Activated CD8-positive, alpha-beta T cell treated with anti-CD3 and anti-CD28 coated beads for 36 hours (primary cell): ENCODE measurements at regions not wholly inside any gene's neighbourhood (a gene's known extent, or its start where the extent isn't known, plus 50 kb on each side); places are given as distances from the start of the nearest gene placed in this dataset.
A peak's percentile ranks its signal among the peaks of the same experiment; 100 is the strongest.

Source experiments
- ATAC-seq: fragments of 200-7000 bp; cut with Tn5 transposase; one replicate; pipeline ENCODE4 v1.10.0; 2021; ENCODE audit warnings: mild to moderate bottlenecking, moderate library complexity
- CTCF ChIA-PET: fragments of 350-600 bp; sonication (Branson Sonifier 250); formaldehyde crosslinking; loops from one replicate; lab custom pipeline; 2021; ENCODE audit warnings: antibody characterized with exemption; lab: Charles Lee
- POLR2A ChIA-PET: fragments of 350-600 bp; sonication (Branson Sonifier 250); formaldehyde crosslinking; loops from one replicate; lab custom pipeline; 2021; ENCODE audit warnings: antibody characterized with exemption; lab: Charles Lee
- DNase-seq: peaks from one replicate; pipeline ENCODE4 v3.0.0-alpha.2; 2020
- H3K27ac Mint-ChIP-seq: one replicate; pipeline ENCODE4 v1.8.0; 2021; ENCODE audit warnings: mild to moderate bottlenecking, mixed read lengths
- H3K27me3 Mint-ChIP-seq: one replicate; pipeline ENCODE4 v1.8.0; 2021; ENCODE audit warnings: mixed read lengths
- H3K36me3 Mint-ChIP-seq: one replicate; pipeline ENCODE4 v1.8.0; 2021; ENCODE audit warnings: low read depth, mixed read lengths
- H3K4me1 Mint-ChIP-seq: one replicate; pipeline ENCODE4 v1.8.0; 2021; ENCODE audit warnings: low read depth, mixed read lengths
- H3K4me3 Mint-ChIP-seq: one replicate; pipeline ENCODE4 v1.8.0; 2021; ENCODE audit warnings: mild to moderate bottlenecking, moderate library complexity, mixed read lengths
- H3K9me3 Mint-ChIP-seq: one replicate; pipeline ENCODE4 v1.8.0; 2021; ENCODE audit warnings: mixed read lengths
- intact Hi-C: fragments of 100-400 bp; cut with micrococcal nuclease; formaldehyde crosslinking; loops from one replicate; pipeline ENCODE4 v1.10.0; 2022
- TF ChIP-seq, protein P1 (sequence below): fragments of 200-600 bp; IDR thresholded peaks from one replicate; pipeline ENCODE4 v1.8.0; 2022; ENCODE audit warnings: antibody characterized with exemption, mild to moderate bottlenecking

DNA sequence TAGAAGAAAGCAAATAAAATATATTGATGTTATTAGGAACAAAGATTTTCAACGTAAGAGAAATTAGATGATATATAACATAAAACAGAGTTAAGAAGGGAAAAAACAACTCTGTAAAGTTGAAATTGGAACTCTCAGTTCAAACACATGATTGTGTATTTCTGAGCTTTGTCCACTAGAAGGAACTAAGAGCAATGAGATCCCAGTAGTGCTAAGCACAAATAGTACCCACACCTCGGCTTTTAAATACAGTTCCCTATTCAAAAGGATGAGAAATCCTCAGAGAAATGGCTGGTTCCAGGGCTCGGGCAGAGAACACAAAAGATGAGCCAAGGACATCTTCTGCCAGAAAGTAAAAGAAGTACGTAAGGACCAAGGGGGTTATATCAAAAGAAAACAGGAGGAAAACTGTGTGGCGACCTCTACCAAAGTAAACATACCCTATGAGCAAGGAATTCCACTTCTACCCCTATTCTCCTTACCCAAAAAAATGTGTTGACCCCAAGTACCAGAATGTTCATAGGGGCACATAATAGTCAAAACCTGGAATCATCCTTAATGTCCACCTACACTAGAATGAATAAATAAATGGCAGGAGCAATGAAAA, 96.6 kb downstream of the SPTSSA start:
- POLR2A ChIA-PET, result interaction anchor here (1.2 kb wide), 1 partner anchor 11 kb away, joined by 3 read pairs; no protein-coding TSS in a partner anchor
- TF ChIP-seq, protein P1, sequence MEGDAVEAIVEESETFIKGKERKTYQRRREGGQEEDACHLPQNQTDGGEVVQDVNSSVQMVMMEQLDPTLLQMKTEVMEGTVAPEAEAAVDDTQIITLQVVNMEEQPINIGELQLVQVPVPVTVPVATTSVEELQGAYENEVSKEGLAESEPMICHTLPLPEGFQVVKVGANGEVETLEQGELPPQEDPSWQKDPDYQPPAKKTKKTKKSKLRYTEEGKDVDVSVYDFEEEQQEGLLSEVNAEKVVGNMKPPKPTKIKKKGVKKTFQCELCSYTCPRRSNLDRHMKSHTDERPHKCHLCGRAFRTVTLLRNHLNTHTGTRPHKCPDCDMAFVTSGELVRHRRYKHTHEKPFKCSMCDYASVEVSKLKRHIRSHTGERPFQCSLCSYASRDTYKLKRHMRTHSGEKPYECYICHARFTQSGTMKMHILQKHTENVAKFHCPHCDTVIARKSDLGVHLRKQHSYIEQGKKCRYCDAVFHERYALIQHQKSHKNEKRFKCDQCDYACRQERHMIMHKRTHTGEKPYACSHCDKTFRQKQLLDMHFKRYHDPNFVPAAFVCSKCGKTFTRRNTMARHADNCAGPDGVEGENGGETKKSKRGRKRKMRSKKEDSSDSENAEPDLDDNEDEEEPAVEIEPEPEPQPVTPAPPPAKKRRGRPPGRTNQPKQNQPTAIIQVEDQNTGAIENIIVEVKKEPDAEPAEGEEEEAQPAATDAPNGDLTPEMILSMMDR, result no peak
- Mint-ChIP-seq H3K4me3 (no peak overlapping the region), H3K36me3 (no peaks in the 10 kb centered on the region), H3K4me1 (no peaks in the 10 kb centered on the region), H3K27me3 (peaks cover 11% of the 10 kb centered on the region), H3K27ac (no peak overlapping the region), H3K9me3 (no peaks in the 10 kb centered on the region)
- CTCF ChIA-PET, result interaction anchor here (0.7 kb wide), 1 partner anchor 42 kb away, joined by 3 read pairs; no protein-coding TSS in a partner anchor
- intact Hi-C loops, result no loop called here
- DNase-seq (no peak), ATAC-seq (no peak)

DNA sequence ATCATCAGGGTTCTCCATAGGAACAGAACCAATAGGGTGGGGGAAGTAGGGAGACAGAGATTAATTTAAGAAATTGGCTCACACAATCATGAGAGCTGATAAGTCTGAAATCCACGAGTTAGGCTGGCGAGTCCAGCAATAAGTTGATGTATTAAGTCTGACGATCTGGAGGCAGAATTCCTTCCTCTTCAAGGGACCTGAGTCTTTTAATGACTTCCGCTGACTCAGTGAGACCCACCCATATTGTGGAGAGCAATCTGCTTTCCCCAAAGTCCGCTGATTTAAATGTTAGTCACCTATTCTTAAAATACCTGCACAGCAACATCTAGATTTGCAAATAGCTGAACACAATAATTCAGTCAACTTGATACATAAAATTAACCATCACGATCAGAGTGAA, 97.8 kb downstream of the SPTSSA start:
- CTCF ChIA-PET, result interaction anchor here (1.2 kb wide), 1 partner anchor 33 kb away, joined by 6 read pairs; no protein-coding TSS in a partner anchor
- intact Hi-C loops, result no loop called here
- no peak overlapping the region for H3K27ac Mint-ChIP-seq

DNA sequence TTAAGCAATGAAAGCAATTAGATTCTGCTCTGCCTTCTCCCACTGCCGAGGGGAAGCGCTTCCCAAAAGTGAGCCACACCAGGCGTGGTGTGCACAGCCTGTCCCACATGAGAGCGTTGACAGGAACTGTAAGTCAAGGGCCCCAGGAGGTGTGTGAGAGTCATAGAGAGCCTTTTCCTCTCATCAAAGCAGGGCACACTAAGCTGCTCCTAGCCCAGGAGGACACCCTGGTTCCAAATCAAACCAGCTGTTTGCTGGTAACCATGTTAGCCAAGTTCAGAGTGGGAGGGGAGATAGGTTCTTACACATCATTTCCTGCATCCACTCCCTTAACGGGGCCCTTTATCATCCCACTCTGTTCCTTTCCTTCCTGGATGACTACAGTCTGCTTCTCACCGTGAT, 98.3 kb downstream of the SPTSSA start:
- ChIA-PET CTCF (interaction anchor here (1.2 kb wide), 1 partner anchor 32 kb away, joined by 6 read pairs; no protein-coding TSS in a partner anchor), POLR2A (no interaction called here)
- Mint-ChIP-seq H3K4me1 (peaks cover 3% of the 10 kb centered on the region), H3K36me3 (no peaks in the 10 kb centered on the region), H3K4me3 (no peak overlapping the region), H3K27me3 (peaks cover 9% of the 10 kb centered on the region), H3K9me3 (no peaks in the 10 kb centered on the region), H3K27ac (no peak overlapping the region)
- TF ChIP-seq, protein P1, result no peak
- no peak for DNase-seq
- intact Hi-C loops, result no loop called here
- ATAC-seq, result peak; percentile 34

More for the DNA sequence above, 97.8 kb downstream of the SPTSSA start:
- Mint-ChIP-seq H3K4me3 (no peak overlapping the region), H3K9me3 (no peaks in the 10 kb centered on the region), H3K4me1 (peaks cover 3% of the 10 kb centered on the region), H3K36me3 (no peaks in the 10 kb centered on the region), H3K27me3 (peaks cover 9% of the 10 kb centered on the region)
- TF ChIP-seq, protein P1, result no peak
- no peak for DNase-seq
- POLR2A ChIA-PET, result no interaction called here
- no peak for ATAC-seq

DNA sequence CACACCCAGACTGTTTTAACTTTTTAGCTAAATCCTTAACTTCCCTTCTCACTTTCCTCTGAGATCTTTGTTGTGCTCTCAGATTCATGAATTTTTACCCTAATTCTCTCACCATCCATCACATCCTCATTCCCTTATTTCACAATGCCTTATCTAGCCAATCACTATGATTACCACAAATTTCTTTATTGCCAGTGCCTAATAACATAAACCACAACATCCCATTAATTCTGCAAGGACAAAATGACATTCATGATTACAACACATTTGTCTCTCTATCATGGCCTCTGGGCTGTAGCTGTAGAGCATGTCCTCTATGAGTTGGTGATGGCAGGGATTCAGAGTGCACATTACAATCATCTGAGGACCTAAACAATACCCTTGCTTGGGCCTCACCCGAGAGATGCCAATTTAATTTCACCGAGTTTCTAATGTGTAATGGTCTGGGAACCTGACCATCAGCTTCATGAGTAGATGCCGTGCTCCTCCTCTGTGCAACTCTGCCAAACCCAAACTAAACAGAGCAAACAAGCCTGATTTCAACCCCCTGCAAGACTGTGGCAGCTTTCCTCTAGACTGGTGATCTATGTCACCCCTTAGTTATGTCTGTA, 99.3 kb downstream of the SPTSSA start:
- H3K36me3 Mint-ChIP-seq, result no peaks in the 10 kb centered on the region
- H3K27me3 Mint-ChIP-seq, result peaks cover 7% of the 10 kb centered on the region
- no peak for DNase-seq
- intact Hi-C loops, result no loop called here
- H3K27ac Mint-ChIP-seq, result no peak overlapping the region
- H3K4me3 Mint-ChIP-seq, result no peak overlapping the region
- H3K4me1 Mint-ChIP-seq, result peaks cover 3% of the 10 kb centered on the region
- POLR2A ChIA-PET, result no interaction called here
- TF ChIP-seq, protein P1, result no peak
- CTCF ChIA-PET, result interaction anchor here (1.2 kb wide), 1 partner anchor 40 kb away, joined by 3 read pairs; no protein-coding TSS in a partner anchor
- no peaks in the 10 kb centered on the region for H3K9me3 Mint-ChIP-seq
- no peak for ATAC-seq

DNA sequence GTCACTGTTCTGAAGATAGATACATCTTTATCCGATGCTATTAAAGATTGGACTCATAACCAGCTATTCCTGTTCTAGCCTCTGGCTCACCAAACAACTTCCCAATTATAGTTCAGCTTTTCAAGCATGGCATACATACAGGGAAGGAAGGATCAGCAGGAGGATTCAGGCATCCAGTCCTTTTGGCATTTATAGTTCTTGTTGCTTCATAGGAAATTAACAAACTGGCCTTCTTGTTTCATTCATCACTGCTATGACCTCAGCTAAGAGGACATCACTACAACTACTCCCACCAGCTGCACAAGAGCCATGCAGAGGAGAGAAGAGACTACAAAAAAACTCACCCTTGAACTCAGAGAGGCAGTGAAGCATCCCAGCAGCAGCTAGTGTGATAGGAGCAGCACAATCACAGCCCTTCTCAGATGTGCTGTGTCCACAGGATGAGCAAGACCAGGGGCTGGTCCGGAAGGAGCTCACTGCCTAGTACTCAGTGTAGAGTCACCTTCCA, 100.5 kb downstream of the SPTSSA start:
- Mint-ChIP-seq H3K27ac (no peak overlapping the region), H3K36me3 (no peaks in the 10 kb centered on the region), H3K4me1 (peaks cover 3% of the 10 kb centered on the region), H3K27me3 (peaks cover 7% of the 10 kb centered on the region), H3K9me3 (no peaks in the 10 kb centered on the region), H3K4me3 (no peak overlapping the region)
- no peak for DNase-seq
- TF ChIP-seq, protein P1, result no peak
- no peak for ATAC-seq
- CTCF ChIA-PET, result interaction anchor here (1.2 to 1.3 kb wide), 2 partner anchors 30 to 160 kb away, joined by 3 to 4 read pairs; no protein-coding TSS in a partner anchor
- POLR2A ChIA-PET, result no interaction called here
- intact Hi-C loops, result no loop called here
